ENCODE measurements at regions not wholly inside any gene's neighbourhood (a gene's known extent, or its start where the extent isn't known, plus 50 kb on each side); places are given as distances from the start of the nearest gene placed in this dataset.
"Not testable (repeated sequence)": the region's sequence is repeated elsewhere in the genome, so short reads cannot be mapped to it uniquely, and the experiment has no call there.

DNA sequence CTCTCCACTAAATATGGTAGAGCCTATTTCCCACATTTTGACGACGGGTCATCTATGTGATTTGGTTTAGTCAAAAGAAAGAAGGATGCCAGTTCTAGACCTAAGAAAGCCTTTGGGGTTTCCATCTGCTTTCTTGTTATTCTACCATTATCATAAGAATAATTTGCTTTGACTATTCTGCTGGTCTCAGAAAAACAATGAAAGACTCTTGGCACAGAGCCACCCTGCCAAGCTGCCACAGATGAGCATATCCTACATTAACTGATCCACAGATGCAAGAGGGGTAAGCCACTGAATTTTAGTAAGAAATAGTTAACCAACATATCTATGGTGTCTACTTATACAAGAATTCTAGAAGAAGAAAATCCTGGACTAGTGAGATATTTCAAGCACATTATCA lies 158.6 kb upstream of the MAGI2 start:
- in situ Hi-C loops (cut with MboI; ENCODE audit: low pct_unique_long_range_greater_than_20kb in 2 of 9, low sequenced_read_pairs in 9 of 9, unreplicated experiment in 9 of 9), result no loop called here
- Histone ChIP-seq H3K27ac (no peak overlapping the region), H3K4me1 (replicated peaks in 1 of 2) (peaks cover 0 to 5% of the 10 kb centered on the region in 2 donors), H3K4me3 (no peak overlapping the region)
- 75 to 100% (median 88%) methylated on average over 2 of the region's 2 CpGs; no CpG with 5 or more reads in 3 of the 10 experiments for WGBS, 10 experiments
- peak in 1 of 8 experiments; percentile 17 for ATAC-seq (replicated peaks in 6 of 8)

DNA sequence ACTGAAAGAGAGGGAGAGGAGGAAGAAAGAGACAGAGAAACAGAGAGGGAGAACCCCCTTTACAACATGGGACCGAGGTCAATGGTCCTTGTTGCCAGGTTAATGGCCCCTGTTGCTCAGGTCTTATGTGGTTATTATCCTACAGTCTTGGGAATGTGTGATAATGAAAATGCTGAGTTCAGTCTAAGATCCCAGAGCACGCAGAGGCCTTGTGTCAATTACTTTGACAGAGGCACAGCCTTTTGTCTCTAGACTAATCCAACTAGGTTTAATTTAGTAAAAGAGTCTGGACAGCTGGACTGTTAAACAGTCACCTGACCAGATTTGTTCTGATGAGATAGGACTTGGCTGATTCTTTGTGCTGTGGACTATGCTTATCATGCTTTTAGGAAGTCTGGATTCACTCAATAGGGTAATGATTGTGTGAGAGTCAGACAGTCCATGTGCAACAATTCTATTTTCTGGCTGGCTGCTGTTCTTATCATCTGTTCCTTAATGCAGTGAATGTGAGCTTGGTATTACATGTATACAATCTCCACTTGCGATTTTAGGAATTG lies 157.4 kb upstream of the MAGI2 start:
- peak in 2 of 8 experiments; percentile 24 to 60 for ATAC-seq (replicated peaks in 6 of 8)
- peaks cover 0 to 5% of the 10 kb centered on the region in 2 donors for H3K4me1 ChIP-seq (replicated peaks in 1 of 2)
- in situ Hi-C loops (cut with MboI; ENCODE audit: low pct_unique_long_range_greater_than_20kb in 2 of 9, low sequenced_read_pairs in 9 of 9, unreplicated experiment in 9 of 9), result no loop called here
- H3K27ac ChIP-seq, result no peak overlapping the region
- no peak overlapping the region for H3K4me3 ChIP-seq
- 10 to 100% (median 71%) methylated on average over 1 to 3 of the region's 3 CpGs; no CpG with 5 or more reads in 1 of the 10 experiments for WGBS, 10 experiments

DNA sequence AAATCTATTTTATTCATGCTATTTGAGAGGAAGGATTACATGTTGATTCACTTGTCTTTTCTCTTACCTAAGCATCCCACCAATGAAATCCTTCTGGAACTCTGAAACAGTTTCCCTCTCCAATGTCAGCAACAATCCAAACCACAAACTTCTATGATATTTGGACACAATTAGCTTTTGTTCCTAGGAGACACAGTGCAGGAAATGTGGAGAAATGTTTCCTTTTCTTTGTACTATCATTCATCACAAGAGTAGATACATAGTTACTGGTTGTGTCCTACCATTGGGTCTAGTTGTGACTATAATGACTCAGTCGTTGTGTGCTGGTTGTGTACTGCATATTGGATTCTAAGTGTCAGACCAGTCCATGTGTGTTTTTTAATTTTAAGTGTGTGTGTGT lies 156.8 kb upstream of the MAGI2 start:
- H3K27ac ChIP-seq, result no peak overlapping the region
- in situ Hi-C loops (cut with MboI; ENCODE audit: low pct_unique_long_range_greater_than_20kb in 2 of 9, low sequenced_read_pairs in 9 of 9, unreplicated experiment in 9 of 9), result no loop called here

DNA sequence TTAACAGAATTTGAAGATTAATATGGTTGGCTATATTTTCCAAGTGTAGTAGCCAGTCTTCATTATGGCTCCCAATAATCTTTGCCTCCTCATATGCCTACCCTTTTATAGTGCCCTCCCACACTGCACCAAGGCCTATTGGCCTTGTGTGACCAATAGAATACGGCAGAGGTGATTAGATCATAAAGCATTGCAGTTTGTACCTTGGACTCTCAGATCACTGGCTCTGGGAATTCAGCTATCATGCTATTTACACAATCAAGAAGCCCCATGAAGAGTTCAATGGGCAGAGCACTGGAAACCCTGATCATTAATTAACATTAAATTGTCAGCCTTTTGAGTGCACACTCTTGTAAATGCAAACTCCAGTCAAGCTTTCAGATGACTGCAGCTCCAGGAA lies 154.5 kb upstream of the MAGI2 start:
- H3K4me1 ChIP-seq (replicated peaks in 1 of 2), result no peaks in the 10 kb centered on the region
- H3K4me3 ChIP-seq, result no peak overlapping the region
- ATAC-seq (replicated peaks in 6 of 8), result peak in 1 of 8 experiments; percentile 24
- in situ Hi-C loops (cut with MboI; ENCODE audit: low pct_unique_long_range_greater_than_20kb in 2 of 9, low sequenced_read_pairs in 9 of 9, unreplicated experiment in 9 of 9), result no loop called here
- no peak overlapping the region for H3K27ac ChIP-seq
- WGBS, 10 experiments, result 0 to 100% (median 65%) methylated on average over 1 of the region's 1 CpG; no CpG with 5 or more reads in 6 of the 10 experiments

More for the DNA sequence above, 156.8 kb upstream of the MAGI2 start:
- H3K4me1 ChIP-seq (replicated peaks in 1 of 2), result peaks cover 0 to 2% of the 10 kb centered on the region in 2 donors
- WGBS, 10 experiments, result 0 to 100% (median 100%) methylated on average over 1 of the region's 1 CpG; no CpG with 5 or more reads in 3 of the 10 experiments
- H3K4me3 ChIP-seq, result no peak overlapping the region
- ATAC-seq (replicated peaks in 6 of 8), result peak in 1 of 8 experiments; percentile 83

DNA sequence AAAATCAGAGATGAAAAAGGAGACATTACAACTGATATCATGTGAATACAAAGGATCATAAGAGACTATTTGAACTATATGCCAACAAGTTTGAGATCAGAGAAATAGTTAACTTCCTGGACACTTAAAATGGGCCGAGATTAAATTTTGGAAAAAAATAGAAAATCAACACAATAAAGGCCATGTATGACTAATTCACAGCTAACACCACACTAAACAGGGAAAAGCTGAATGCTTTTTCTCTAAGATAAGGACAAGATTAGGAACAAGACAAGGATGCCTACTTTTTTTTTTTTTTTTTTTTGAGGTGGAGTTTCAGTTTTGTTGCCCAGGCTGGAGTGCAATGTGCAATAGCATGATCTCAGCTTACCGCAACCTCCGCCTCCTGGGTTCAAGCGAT lies 151.4 kb upstream of the MAGI2 start:
- in situ Hi-C loops (cut with MboI; ENCODE audit: low pct_unique_long_range_greater_than_20kb in 2 of 9, low sequenced_read_pairs in 9 of 9, unreplicated experiment in 9 of 9), result no loop called here

DNA sequence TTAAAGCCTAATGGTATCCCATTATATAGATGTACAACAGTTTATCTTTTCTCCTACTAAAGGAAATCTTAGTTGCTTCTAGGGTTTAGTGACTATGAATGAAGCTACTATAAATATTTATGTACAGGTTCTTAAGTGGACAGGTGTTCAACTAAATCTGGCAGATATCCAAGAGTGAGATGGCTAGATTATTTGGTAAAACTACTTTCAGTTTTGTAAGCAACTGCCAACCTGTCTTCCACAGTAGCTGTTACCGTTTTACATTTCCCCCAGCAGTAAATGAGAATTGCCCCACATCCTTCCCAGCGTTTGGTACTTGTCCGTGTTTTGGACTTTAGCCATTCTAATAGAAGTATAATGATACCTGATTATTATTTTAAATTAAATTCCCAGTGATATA lies 144.9 kb upstream of the MAGI2 start:
- ATAC-seq (replicated peaks in 6 of 8), result no peak
- Histone ChIP-seq H3K4me3 (no peak overlapping the region), H3K27ac (no peak overlapping the region), H3K4me1 (replicated peaks in 1 of 2) (peaks cover 0 to 6% of the 10 kb centered on the region in 2 donors)
- 0 to 100% (median 86%) methylated on average over 1 to 3 of the region's 3 CpGs for whole genome bisulfite sequencing, 10 experiments
- in situ Hi-C loops (cut with MboI; ENCODE audit: low pct_unique_long_range_greater_than_20kb in 2 of 9, low sequenced_read_pairs in 9 of 9, unreplicated experiment in 9 of 9), result no loop called here

More for the DNA sequence above, 151.4 kb upstream of the MAGI2 start:
- Histone ChIP-seq H3K4me1 (replicated peaks in 1 of 2) (peaks cover 0 to 6% of the 10 kb centered on the region in 2 donors), H3K4me3 (no peak overlapping the region), H3K27ac (no peak overlapping the region)
- 2 to 100% (median 91%) methylated on average over 1 to 4 of the region's 4 CpGs; no CpG with 5 or more reads in 1 of the 10 experiments for WGBS, 10 experiments
- no peak for ATAC-seq (replicated peaks in 6 of 8)

DNA sequence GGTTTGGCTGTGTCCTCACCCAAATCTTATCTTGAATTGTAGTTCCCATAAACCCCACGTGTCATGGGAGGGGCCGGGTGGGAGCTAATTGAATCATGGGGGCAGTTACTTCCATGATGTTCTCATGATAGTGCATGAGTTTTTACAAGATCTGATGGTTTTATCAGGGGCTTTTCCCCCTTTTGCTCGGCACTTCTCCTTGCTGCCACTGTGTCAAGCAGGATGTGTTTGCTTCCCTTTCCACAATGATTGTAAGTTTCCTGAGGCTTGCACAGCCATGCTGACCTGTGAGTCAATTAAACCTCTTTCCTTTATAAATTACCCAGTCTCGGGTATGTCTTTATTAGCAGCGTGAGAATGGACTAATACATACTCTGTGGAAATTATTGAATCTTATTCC lies 141.2 kb upstream of the MAGI2 start:
- H3K4me1 ChIP-seq (replicated peaks in 1 of 2); H3K4me3 ChIP-seq; in situ Hi-C loops (cut with MboI; ENCODE audit: low pct_unique_long_range_greater_than_20kb in 2 of 9, low sequenced_read_pairs in 9 of 9, unreplicated experiment in 9 of 9); ATAC-seq (replicated peaks in 6 of 8); H3K27ac ChIP-seq: not testable (repeated sequence)
- WGBS, 10 experiments, result 11 to 100% (median 75%) methylated on average over 1 to 5 of the region's 5 CpGs

DNA sequence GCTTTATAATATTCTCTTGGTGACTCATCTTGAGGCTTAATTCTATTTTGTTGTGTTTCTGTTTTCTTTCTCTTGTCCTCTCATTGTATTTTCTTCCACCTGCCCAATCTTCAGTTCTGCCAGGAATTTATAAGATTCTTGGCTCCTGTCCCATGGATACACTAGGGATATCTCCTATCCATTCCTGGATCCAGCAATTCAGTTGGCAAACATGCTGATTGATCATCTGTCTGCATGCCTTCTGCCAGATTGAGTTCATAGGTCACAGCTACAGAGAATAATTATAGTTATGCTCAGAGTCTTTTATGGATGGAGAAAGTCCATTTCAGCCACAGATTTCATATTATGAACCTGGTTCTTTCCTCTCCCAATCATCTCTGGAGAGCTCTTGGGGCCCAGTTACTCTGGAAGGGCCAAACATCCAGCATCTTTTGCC lies 140.4 kb upstream of the MAGI2 start:
- H3K27ac ChIP-seq, result no peak overlapping the region
- ATAC-seq (replicated peaks in 6 of 8), result peak in 2 of 8 experiments; percentile 24 to 27
- no peak overlapping the region for H3K4me3 ChIP-seq
- no peaks in the 10 kb centered on the region for H3K4me1 ChIP-seq (replicated peaks in 1 of 2)
- in situ Hi-C loops (cut with MboI; ENCODE audit: low pct_unique_long_range_greater_than_20kb in 2 of 9, low sequenced_read_pairs in 9 of 9, unreplicated experiment in 9 of 9), result no loop called here

DNA sequence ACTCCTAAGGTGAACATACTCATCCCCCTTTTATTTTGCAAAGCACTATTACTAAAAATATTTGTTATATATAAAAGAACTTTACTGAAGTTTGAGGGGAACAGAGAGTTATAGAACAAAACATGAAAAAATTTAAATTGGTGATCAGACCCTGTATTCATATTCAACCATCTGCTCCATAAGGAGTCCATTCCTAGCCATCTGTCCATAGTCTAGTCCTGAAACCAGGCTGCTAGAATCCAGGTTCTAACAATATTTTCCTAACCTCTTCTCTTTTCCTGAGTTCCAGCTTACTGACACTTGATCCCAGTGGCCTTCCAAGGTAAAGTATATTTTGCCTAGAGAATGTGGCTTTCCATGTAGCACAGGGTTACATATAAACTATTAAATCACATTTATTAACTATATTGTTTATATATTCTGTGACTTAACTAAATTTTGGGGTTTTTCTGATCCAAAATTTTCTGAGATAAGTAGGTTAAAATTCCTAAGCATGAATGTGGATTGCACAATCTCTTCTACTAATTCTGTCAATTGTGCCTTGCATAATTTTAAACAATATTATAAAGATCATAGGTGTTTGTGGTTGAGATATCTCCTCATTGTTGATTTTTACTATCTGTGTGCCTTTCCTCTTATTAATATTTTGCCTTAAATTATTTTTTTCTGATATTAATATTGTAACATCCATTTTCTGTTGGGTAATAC lies 137.6 kb upstream of the MAGI2 start:
- in situ Hi-C loops (cut with MboI; ENCODE audit: low pct_unique_long_range_greater_than_20kb in 2 of 9, low sequenced_read_pairs in 9 of 9, unreplicated experiment in 9 of 9), result no loop called here
- Histone ChIP-seq H3K27ac (no peak overlapping the region), H3K4me1 (replicated peaks in 1 of 2) (no peaks in the 10 kb centered on the region), H3K4me3 (no peak overlapping the region)
- ATAC-seq (replicated peaks in 6 of 8), result no peak

DNA sequence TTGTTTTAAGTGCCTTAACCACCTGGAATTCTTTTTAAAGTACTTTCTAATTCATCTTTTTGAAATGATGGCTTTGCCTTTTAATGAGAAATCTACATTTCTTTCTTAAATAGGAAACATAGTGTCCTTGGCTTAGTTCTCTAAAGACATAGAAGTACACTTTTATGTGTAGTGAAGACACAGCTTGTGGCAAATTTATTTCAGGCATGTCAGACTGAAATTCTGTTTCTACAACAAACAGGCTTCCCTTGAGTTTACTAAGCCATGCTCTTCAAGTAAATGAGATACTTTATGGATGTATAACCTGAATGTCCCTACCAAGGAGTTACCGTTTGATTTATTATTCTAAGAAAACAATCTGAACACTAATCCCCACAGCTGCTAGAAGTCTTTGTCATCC lies 136.9 kb upstream of the MAGI2 start:
- Histone ChIP-seq H3K4me3 (no peak overlapping the region), H3K27ac (no peak overlapping the region), H3K4me1 (replicated peaks in 1 of 2) (no peaks in the 10 kb centered on the region)
- no peak for ATAC-seq (replicated peaks in 6 of 8)
- in situ Hi-C loops (cut with MboI; ENCODE audit: low pct_unique_long_range_greater_than_20kb in 2 of 9, low sequenced_read_pairs in 9 of 9, unreplicated experiment in 9 of 9), result no loop called here
- WGBS, 10 experiments, result 38 to 100% (median 91%) methylated on average over 1 of the region's 1 CpG; no CpG with 5 or more reads in 2 of the 10 experiments

DNA sequence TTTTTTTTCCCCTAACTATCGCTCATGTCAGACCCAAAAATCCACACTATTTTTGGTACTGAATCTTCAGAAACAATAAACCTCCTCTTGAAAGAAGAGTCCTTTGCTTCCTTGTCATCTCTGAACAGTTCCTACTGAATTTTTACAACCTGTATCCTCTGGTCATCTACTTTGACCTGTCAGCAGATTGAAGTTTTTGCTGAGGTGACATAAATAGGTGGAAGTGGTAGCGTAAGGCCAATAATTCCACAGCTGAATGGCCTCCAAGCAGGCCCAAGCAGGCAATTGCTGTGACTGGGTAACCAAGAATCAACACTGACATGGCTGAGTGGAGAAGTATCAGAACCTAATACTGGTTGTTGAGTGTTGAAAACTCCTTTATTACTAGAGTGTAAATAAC lies 117.4 kb upstream of the MAGI2 start:
- Histone ChIP-seq H3K4me1 (replicated peaks in 1 of 2) (no peaks in the 10 kb centered on the region), H3K4me3 (no peak overlapping the region), H3K27ac (no peak overlapping the region)
- 29 to 93% (median 53%) methylated on average over 1 to 2 of the region's 2 CpGs; no CpG with 5 or more reads in 1 of the 10 experiments for WGBS, 10 experiments
- in situ Hi-C loops (cut with MboI; ENCODE audit: low pct_unique_long_range_greater_than_20kb in 2 of 9, low sequenced_read_pairs in 9 of 9, unreplicated experiment in 9 of 9), result no loop called here
- ATAC-seq (replicated peaks in 6 of 8), result no peak

DNA sequence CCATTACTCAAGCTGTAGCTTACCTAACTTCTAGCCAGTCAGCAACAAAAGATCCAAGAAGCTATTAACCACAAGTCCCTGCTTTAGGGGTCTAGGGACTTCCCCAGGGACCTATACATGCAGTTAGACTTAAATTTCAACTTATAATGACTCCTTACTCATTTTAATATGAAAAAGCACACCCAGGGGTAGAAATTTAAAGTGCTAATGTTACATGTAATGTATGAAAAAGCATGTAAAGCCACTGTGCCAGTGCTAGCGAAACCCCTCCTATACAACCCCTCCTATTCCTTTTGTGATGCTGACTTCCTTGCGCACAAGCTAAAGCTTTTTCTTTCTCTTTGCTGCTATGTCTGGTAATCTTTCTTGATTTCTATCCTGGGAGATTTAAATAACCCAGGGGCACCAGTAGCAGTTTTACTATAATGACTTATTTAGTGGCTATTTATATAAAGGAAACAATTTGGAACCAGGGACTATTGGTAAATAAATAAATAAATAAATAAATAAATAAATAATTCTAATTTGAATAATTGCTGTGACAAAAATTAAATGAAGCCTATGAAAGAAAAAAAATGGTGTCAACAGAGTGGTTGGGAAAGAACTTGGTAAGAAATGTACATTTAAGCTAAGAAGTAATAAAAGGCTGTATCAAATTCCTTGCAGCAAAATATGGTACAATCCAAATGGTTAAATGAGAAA lies 110.5 kb upstream of the MAGI2 start:
- in situ Hi-C loops (cut with MboI; ENCODE audit: low pct_unique_long_range_greater_than_20kb in 2 of 9, low sequenced_read_pairs in 9 of 9, unreplicated experiment in 9 of 9), result no loop called here
- no peaks in the 10 kb centered on the region for H3K4me1 ChIP-seq (replicated peaks in 1 of 2)
- H3K27ac ChIP-seq, result no peak overlapping the region
- WGBS, 10 experiments, result 55 to 100% (median 89%) methylated on average over 1 to 2 of the region's 2 CpGs; no CpG with 5 or more reads in 1 of the 10 experiments
- ATAC-seq (replicated peaks in 6 of 8), result no peak
- H3K4me3 ChIP-seq, result no peak overlapping the region

DNA sequence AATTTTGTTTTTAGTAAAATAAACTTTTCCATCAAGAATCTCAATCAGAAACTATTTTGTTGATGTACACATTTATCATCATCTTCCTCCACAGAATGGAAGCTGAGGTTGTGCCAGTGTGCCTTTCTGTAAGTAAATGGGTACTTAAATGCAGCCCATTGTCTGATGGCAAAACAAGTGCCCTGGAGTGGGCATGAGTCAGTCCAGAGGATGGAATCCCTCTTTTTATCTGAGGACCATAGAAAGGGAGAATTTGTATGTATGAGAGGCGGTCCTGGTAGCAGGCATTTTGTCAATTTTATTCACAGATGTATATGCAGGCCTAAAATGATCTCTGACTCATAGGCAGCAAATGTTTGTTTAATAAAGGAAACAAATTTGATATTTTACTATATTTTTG lies 102.1 kb upstream of the MAGI2 start:
- ATAC-seq (replicated peaks in 6 of 8), result peak in 1 of 8 experiments; percentile 45

More for the DNA sequence above, 102.1 kb upstream of the MAGI2 start:
- H3K27ac ChIP-seq, result no peak overlapping the region
- in situ Hi-C loops (cut with MboI; ENCODE audit: low pct_unique_long_range_greater_than_20kb in 2 of 9, low sequenced_read_pairs in 9 of 9, unreplicated experiment in 9 of 9), result no loop called here
- 67 to 100% (median 92%) methylated on average over 1 of the region's 1 CpG; no CpG with 5 or more reads in 2 of the 10 experiments for WGBS, 10 experiments
- no peaks in the 10 kb centered on the region for H3K4me1 ChIP-seq (replicated peaks in 1 of 2)
- no peak overlapping the region for H3K4me3 ChIP-seq

Measured in motor neuron (in vitro differentiated cells).